ENCODE measurements at regions not wholly inside any gene's neighbourhood (a gene's known extent, or its start where the extent isn't known, plus 50 kb on each side); places are given as distances from the start of the nearest gene placed in this dataset.

DNA sequence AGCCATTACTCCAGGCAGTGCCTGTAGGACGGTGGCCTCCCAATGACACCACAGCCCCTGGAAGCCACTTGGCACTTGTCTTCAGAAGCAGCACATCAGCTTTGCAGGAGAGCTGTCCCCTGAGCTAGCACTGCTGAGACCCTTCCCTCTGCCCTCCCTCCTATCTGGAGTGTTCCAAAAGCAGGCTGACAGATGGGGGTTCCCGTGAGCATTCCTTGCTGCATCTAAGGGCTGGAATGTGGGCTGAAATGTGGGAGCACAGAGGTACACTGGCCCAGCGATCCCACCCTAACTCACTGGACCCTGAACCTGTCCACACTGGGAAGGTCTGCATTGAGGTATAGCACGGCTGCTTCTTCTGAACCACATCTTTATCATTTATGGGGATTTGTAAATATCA is 230.1 kb downstream of the ANAPC1 start (continued):
- no peak for TF ChIP-seq ZBTB33 (IDR thresholded peaks at IDR 0.05; ENCODE audit: extremely low read depth, insufficient replicate concordance, low read length)

- Histone ChIP-seq H3K79me2 (ENCODE audit: insufficient read depth, low read length) (no peaks in the 10 kb centered on the region), H3K4me2 (ENCODE audit: low read length) (no peak overlapping the region), H3K9me3 (ENCODE audit: control insufficient read depth in 1 of 2, insufficient read depth in 1 of 2, low read depth in 1 of 2, low read length in 2 of 2) (no peaks in the 10 kb centered on the region), H3K4me3 (replicated peaks in 1 of 2; ENCODE audit: low read depth in 1 of 2, low read length in 2 of 2) (no peak overlapping the region), H3K4me1 (ENCODE audit: control insufficient read depth in 1 of 2, insufficient read depth in 2 of 2, low read length in 2 of 2) (peaks cover 10 to 11% of the 10 kb centered on the region in 2 experiments), H3K27ac (ENCODE audit: low read depth, low read length) (no peak overlapping the region), H3K9ac (ENCODE audit: low read length) (no peak overlapping the region), H4K20me1 (ENCODE audit: insufficient read depth) (no peaks in the 10 kb centered on the region), H3K9me2 (ENCODE audit: insufficient read depth) (no peaks in the 10 kb centered on the region), H3K36me3 (ENCODE audit: control insufficient read depth in 1 of 2, insufficient read depth in 2 of 2, low read length in 2 of 2) (no peaks in the 10 kb centered on the region), H2AFZ (ENCODE audit: low read depth, low read length, poor library complexity, severe bottlenecking) (no peak overlapping the region), H3K27me3 (ENCODE audit: insufficient read depth, low read length) (no peaks in the 10 kb centered on the region)
- no TSS peak for BruUV-seq (replicated peaks)
- RAD21 ChIA-PET (ENCODE audit: low non-redundant PET in 1 of 2, low total read pairs in 2 of 2, uncharacterized antibody in 2 of 2, unreplicated experiment in 2 of 2), result no interaction called here
- ATAC-seq, result no peak
- POLR2A ChIA-PET, result no interaction called here
- intact Hi-C loops (cut with micrococcal nuclease), result no loop called here
- DNase-seq (ENCODE audit: low read depth, low spot score), result no peak
- CTCF ChIA-PET, result no interaction called here
- TF ChIP-seq, protein P1, sequence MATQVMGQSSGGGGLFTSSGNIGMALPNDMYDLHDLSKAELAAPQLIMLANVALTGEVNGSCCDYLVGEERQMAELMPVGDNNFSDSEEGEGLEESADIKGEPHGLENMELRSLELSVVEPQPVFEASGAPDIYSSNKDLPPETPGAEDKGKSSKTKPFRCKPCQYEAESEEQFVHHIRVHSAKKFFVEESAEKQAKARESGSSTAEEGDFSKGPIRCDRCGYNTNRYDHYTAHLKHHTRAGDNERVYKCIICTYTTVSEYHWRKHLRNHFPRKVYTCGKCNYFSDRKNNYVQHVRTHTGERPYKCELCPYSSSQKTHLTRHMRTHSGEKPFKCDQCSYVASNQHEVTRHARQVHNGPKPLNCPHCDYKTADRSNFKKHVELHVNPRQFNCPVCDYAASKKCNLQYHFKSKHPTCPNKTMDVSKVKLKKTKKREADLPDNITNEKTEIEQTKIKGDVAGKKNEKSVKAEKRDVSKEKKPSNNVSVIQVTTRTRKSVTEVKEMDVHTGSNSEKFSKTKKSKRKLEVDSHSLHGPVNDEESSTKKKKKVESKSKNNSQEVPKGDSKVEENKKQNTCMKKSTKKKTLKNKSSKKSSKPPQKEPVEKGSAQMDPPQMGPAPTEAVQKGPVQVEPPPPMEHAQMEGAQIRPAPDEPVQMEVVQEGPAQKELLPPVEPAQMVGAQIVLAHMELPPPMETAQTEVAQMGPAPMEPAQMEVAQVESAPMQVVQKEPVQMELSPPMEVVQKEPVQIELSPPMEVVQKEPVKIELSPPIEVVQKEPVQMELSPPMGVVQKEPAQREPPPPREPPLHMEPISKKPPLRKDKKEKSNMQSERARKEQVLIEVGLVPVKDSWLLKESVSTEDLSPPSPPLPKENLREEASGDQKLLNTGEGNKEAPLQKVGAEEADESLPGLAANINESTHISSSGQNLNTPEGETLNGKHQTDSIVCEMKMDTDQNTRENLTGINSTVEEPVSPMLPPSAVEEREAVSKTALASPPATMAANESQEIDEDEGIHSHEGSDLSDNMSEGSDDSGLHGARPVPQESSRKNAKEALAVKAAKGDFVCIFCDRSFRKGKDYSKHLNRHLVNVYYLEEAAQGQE (IDR thresholded peaks at IDR 0.05; ENCODE audit: low read depth), result no peak
- TF ChIP-seq ZNF274 (IDR thresholded peaks at IDR 0.05; ENCODE audit: low read depth, low read length) (no peak), EZH2 (IDR thresholded peaks at IDR 0.05) (no peak), POLR2AphosphoS5 (IDR thresholded peaks at IDR 0.05; ENCODE audit: low read depth, low read length) (no peak), ATF3 (IDR thresholded peaks at IDR 0.05) (no peak), SIN3A (IDR thresholded peaks at IDR 0.05; ENCODE audit: low read depth) (no peak), SRF (IDR thresholded peaks at IDR 0.05; ENCODE audit: low read depth) (no peak), ELF1 (IDR thresholded peaks at IDR 0.05; ENCODE audit: borderline replicate concordance, low read depth) (no peak), YY1 (IDR thresholded peaks at IDR 0.05; ENCODE audit: extremely low read depth, insufficient replicate concordance, low read depth, low read length) (no peak), MAX (IDR thresholded peaks at IDR 0.05) (no peak), FOSL1 (IDR thresholded peaks at IDR 0.05; ENCODE audit: low read depth) (no peak), TCF7L2 (IDR thresholded peaks at IDR 0.05; ENCODE audit: borderline replicate concordance, extremely low read depth, insufficient read depth, insufficient read length) (no peak), JUND (IDR thresholded peaks at IDR 0.05) (no peak), EGR1 (IDR thresholded peaks at IDR 0.05; ENCODE audit: low read depth) (no peak), ZFX (IDR thresholded peaks at IDR 0.05) (no peak), CTCF (IDR thresholded peaks at IDR 0.05 in 2 of 3, conservative IDR thresholded peaks at IDR 0.05 in 1 of 3; ENCODE audit: borderline replicate concordance in 1 of 3, insufficient read depth in 1 of 3, low read depth in 2 of 3, low read length in 2 of 3) (no peak)
Observed at GRCh38 chr2:111654829-111655228, 229.2 kb downstream of the ANAPC1 start.

All from HCT116 (cell line).